ENCODE measurements at regions not wholly inside any gene's neighbourhood (a gene's known extent, or its start where the extent isn't known, plus 50 kb on each side); places are given as distances from the start of the nearest gene placed in this dataset.

- TF ChIP-seq POLR2A (IDR thresholded peaks at IDR 0.05) (no peak), CTCF (IDR thresholded peaks at IDR 0.05) (no peak)
Observed at GRCh38 chr12:131211340-131211938, 257.7 kb downstream of the ADGRD1 start.
